Activated CD8-positive, alpha-beta T cell treated with anti-CD3 and anti-CD28 coated beads for 36 hours (primary cell): ENCODE measurements at regions not wholly inside any gene's neighbourhood (a gene's known extent, or its start where the extent isn't known, plus 50 kb on each side); places are given as distances from the start of the nearest gene placed in this dataset.

Experiments used
- ATAC-seq: fragments of 200-7000 bp; cut with Tn5 transposase; one replicate; pipeline ENCODE4 v1.10.0; 2021; ENCODE audit warnings: mild to moderate bottlenecking, moderate library complexity
- CTCF ChIA-PET: fragments of 350-600 bp; sonication (Branson Sonifier 250); formaldehyde crosslinking; loops from one replicate; lab custom pipeline; 2021; ENCODE audit warnings: antibody characterized with exemption; lab: Charles Lee
- POLR2A ChIA-PET: fragments of 350-600 bp; sonication (Branson Sonifier 250); formaldehyde crosslinking; loops from one replicate; lab custom pipeline; 2021; ENCODE audit warnings: antibody characterized with exemption; lab: Charles Lee
- DNase-seq: peaks from one replicate; pipeline ENCODE4 v3.0.0-alpha.2; 2020
- H3K27ac Mint-ChIP-seq: one replicate; pipeline ENCODE4 v1.8.0; 2021; ENCODE audit warnings: mild to moderate bottlenecking, mixed read lengths
- H3K27me3 Mint-ChIP-seq: one replicate; pipeline ENCODE4 v1.8.0; 2021; ENCODE audit warnings: mixed read lengths
- H3K36me3 Mint-ChIP-seq: one replicate; pipeline ENCODE4 v1.8.0; 2021; ENCODE audit warnings: low read depth, mixed read lengths
- H3K4me1 Mint-ChIP-seq: one replicate; pipeline ENCODE4 v1.8.0; 2021; ENCODE audit warnings: low read depth, mixed read lengths
- H3K4me3 Mint-ChIP-seq: one replicate; pipeline ENCODE4 v1.8.0; 2021; ENCODE audit warnings: mild to moderate bottlenecking, moderate library complexity, mixed read lengths
- H3K9me3 Mint-ChIP-seq: one replicate; pipeline ENCODE4 v1.8.0; 2021; ENCODE audit warnings: mixed read lengths
- CTCF ChIP-seq: fragments of 200-600 bp; IDR thresholded peaks from one replicate; pipeline ENCODE4 v1.8.0; 2022; ENCODE audit warnings: antibody characterized with exemption, mild to moderate bottlenecking
- intact Hi-C: fragments of 100-400 bp; cut with micrococcal nuclease; formaldehyde crosslinking; loops from one replicate; pipeline ENCODE4 v1.10.0; 2022

- no peak for DNase-seq
- ChIA-PET POLR2A (no interaction called here), CTCF (no interaction called here)
- H3K27ac Mint-ChIP-seq: no peak overlapping the region
- intact Hi-C loops: no loop called here
- peaks cover 5% of the 10 kb centered on the region for H3K27me3 Mint-ChIP-seq
- H3K4me1 Mint-ChIP-seq: no peaks in the 10 kb centered on the region
- H3K4me3 Mint-ChIP-seq: no peak overlapping the region
- no peak for TF ChIP-seq CTCF
- no peak for ATAC-seq
- no peaks in the 10 kb centered on the region for H3K36me3 Mint-ChIP-seq
- no peaks in the 10 kb centered on the region for H3K9me3 Mint-ChIP-seq
Measured at GRCh38 chr3:124243177-124243859, 251.4 kb upstream of the ROPN1 start.

GRCh38 chr3:124246376-124246775, 254.5 kb upstream of the ROPN1 start:
- Mint-ChIP-seq H3K36me3 (no peaks in the 10 kb centered on the region), H3K4me1 (no peaks in the 10 kb centered on the region), H3K4me3 (no peak overlapping the region), H3K27me3 (peaks cover 16% of the 10 kb centered on the region), H3K9me3 (no peaks in the 10 kb centered on the region), H3K27ac (no peak overlapping the region)
- DNase-seq: no peak
- no peak for ATAC-seq
- no peak for TF ChIP-seq CTCF
- intact Hi-C loops: no loop called here
- CTCF ChIA-PET: no interaction called here
- POLR2A ChIA-PET: no interaction called here

- no peaks in the 10 kb centered on the region for H3K4me1 Mint-ChIP-seq
- H3K27me3 Mint-ChIP-seq: peaks cover 19% of the 10 kb centered on the region
- DNase-seq (peak; percentile 11), ATAC-seq (no peak)
- no peak overlapping the region for H3K4me3 Mint-ChIP-seq
- H3K27ac Mint-ChIP-seq: no peak overlapping the region
- TF ChIP-seq CTCF: peak; percentile 26
- POLR2A ChIA-PET: no interaction called here
- intact Hi-C loops: no loop called here
- CTCF ChIA-PET: interaction anchor here (1.5 kb wide), 1 partner anchor 14 kb away, joined by 5 read pairs; no protein-coding TSS in a partner anchor
- H3K9me3 Mint-ChIP-seq: no peaks in the 10 kb centered on the region
- no peaks in the 10 kb centered on the region for H3K36me3 Mint-ChIP-seq
Measured at GRCh38 chr3:124246949-124247348, 255.0 kb upstream of the ROPN1 start.

- intact Hi-C loops: no loop called here
- Mint-ChIP-seq H3K27ac (no peak overlapping the region), H3K36me3 (no peaks in the 10 kb centered on the region), H3K4me1 (no peaks in the 10 kb centered on the region), H3K27me3 (peaks cover 21% of the 10 kb centered on the region), H3K9me3 (no peaks in the 10 kb centered on the region), H3K4me3 (no peak overlapping the region)
- TF ChIP-seq CTCF: no peak
- ChIA-PET POLR2A (no interaction called here), CTCF (interaction anchor here (1.5 kb wide), 1 partner anchor 12 kb away, joined by 5 read pairs; no protein-coding TSS in a partner anchor)
- DNase-seq (no peak), ATAC-seq (no peak)
Measured at GRCh38 chr3:124248471-124249028, 256.6 kb upstream of the ROPN1 start.

GRCh38 chr3:124249038-124249437, 257.1 kb upstream of the ROPN1 start:
- H3K4me1 Mint-ChIP-seq: no peaks in the 10 kb centered on the region
- no peak for ATAC-seq
- no peak overlapping the region for H3K27ac Mint-ChIP-seq
- no peak for TF ChIP-seq CTCF
- POLR2A ChIA-PET: no interaction called here
- DNase-seq: no peak
- no peaks in the 10 kb centered on the region for H3K36me3 Mint-ChIP-seq
- CTCF ChIA-PET: no interaction called here
- H3K9me3 Mint-ChIP-seq: no peaks in the 10 kb centered on the region
- H3K27me3 Mint-ChIP-seq: peaks cover 21% of the 10 kb centered on the region
- intact Hi-C loops: no loop called here
- H3K4me3 Mint-ChIP-seq: no peak overlapping the region
